ENCODE measurements at regions not wholly inside any gene's neighbourhood (a gene's known extent, or its start where the extent isn't known, plus 50 kb on each side); places are given as distances from the start of the nearest gene placed in this dataset.
"Not testable (repeated sequence)": the region's sequence is repeated elsewhere in the genome, so short reads cannot be mapped to it uniquely, and the experiment has no call there.

GRCh38 chr12:93237235-93237915 lies 140.3 kb upstream of the NUDT4 start:
- H3K36me3 ChIP-seq, result no peaks in the 10 kb centered on the region
- no peak overlapping the region for H3K9ac ChIP-seq (ENCODE audit: low read depth in 2 of 2, low read length in 2 of 2)
- no peaks in the 10 kb centered on the region for H3K4me1 ChIP-seq
- intact Hi-C loops (cut with DNase I), result no loop called here
- no peak for DNase-seq
- H3K4me3 ChIP-seq, result no peak overlapping the region
- no peak overlapping the region for H3K27ac ChIP-seq
- TF ChIP-seq CTCF (IDR thresholded peaks at IDR 0.05), result no peak
- H3K27me3 ChIP-seq, result no peaks in the 10 kb centered on the region
- no peaks in the 10 kb centered on the region for H3K9me3 ChIP-seq

GRCh38 chr12:93238512-93239262 lies 139.0 kb upstream of the NUDT4 start:
- H3K27ac ChIP-seq; H3K4me1 ChIP-seq; H3K4me3 ChIP-seq; H3K9me3 ChIP-seq; H3K36me3 ChIP-seq; intact Hi-C loops (cut with DNase I); H3K27me3 ChIP-seq; H3K9ac ChIP-seq (ENCODE audit: low read depth in 2 of 2, low read length in 2 of 2); DNase-seq: not testable (repeated sequence)

GRCh38 chr12:93239789-93240188 lies 137.9 kb upstream of the NUDT4 start:
- DNase-seq; H3K9ac ChIP-seq (ENCODE audit: low read depth in 2 of 2, low read length in 2 of 2); H3K4me1 ChIP-seq; H3K9me3 ChIP-seq; H3K4me3 ChIP-seq; H3K36me3 ChIP-seq; H3K27ac ChIP-seq; intact Hi-C loops (cut with DNase I); H3K27me3 ChIP-seq: not testable (repeated sequence)

- Histone ChIP-seq H3K4me3 (no peak overlapping the region), H3K4me1 (no peaks in the 10 kb centered on the region), H3K27me3 (no peaks in the 10 kb centered on the region), H3K9ac (ENCODE audit: low read depth in 2 of 2, low read length in 2 of 2) (no peak overlapping the region), H3K9me3 (no peaks in the 10 kb centered on the region), H3K36me3 (no peaks in the 10 kb centered on the region), H3K27ac (no peak overlapping the region)
- intact Hi-C loops (cut with DNase I), result no loop called here
- TF ChIP-seq CTCF (IDR thresholded peaks at IDR 0.05), result no peak
- DNase-seq, result no peak
Observed at GRCh38 chr12:93242154-93242972, 135.4 kb upstream of the NUDT4 start.

GRCh38 chr12:93243382-93243688 lies 134.4 kb upstream of the NUDT4 start:
- no peaks in the 10 kb centered on the region for H3K4me1 ChIP-seq
- no peaks in the 10 kb centered on the region for H3K36me3 ChIP-seq
- no peak for DNase-seq
- H3K27me3 ChIP-seq, result no peaks in the 10 kb centered on the region
- no peak overlapping the region for H3K4me3 ChIP-seq
- H3K9ac ChIP-seq (ENCODE audit: low read depth in 2 of 2, low read length in 2 of 2), result no peak overlapping the region
- TF ChIP-seq CTCF (IDR thresholded peaks at IDR 0.05), result no peak
- H3K9me3 ChIP-seq, result no peaks in the 10 kb centered on the region
- intact Hi-C loops (cut with DNase I), result no loop called here
- no peak overlapping the region for H3K27ac ChIP-seq

- no peaks in the 10 kb centered on the region for H3K36me3 ChIP-seq
- no peak for TF ChIP-seq CTCF (IDR thresholded peaks at IDR 0.05)
- intact Hi-C loops (cut with DNase I), result no loop called here
- H3K9me3 ChIP-seq, result no peaks in the 10 kb centered on the region
- peak overlapping the region in 1 of 2 donors; percentile 55 for H3K9ac ChIP-seq (ENCODE audit: low read depth in 2 of 2, low read length in 2 of 2)
- no peaks in the 10 kb centered on the region for H3K27me3 ChIP-seq
- peak overlapping the region; percentile 67 for H3K27ac ChIP-seq
- H3K4me1 ChIP-seq, result no peaks in the 10 kb centered on the region
- H3K4me3 ChIP-seq, result no peak overlapping the region
- peak; percentile 64 for DNase-seq
Observed at GRCh38 chr12:93243689-93244513, 133.8 kb upstream of the NUDT4 start.
